KMS-11 (cell line): ENCODE measurements at regions not wholly inside any gene's neighbourhood (a gene's known extent, or its start where the extent isn't known, plus 50 kb on each side); places are given as distances from the start of the nearest gene placed in this dataset.

Experiments used
- H2AFZ ChIP-seq: fragments of 200-600 bp; sonication (generic); 2 replicates; pipeline ENCODE4 v1.6.1; 2016; ENCODE audit warnings: antibody characterized with exemption, mixed run types, low read depth
- H3K27ac ChIP-seq: fragments of 200-600 bp; sonication (generic); 2 replicates; pipeline ENCODE4 v1.6.1; 2016; ENCODE audit warnings: mild to moderate bottlenecking, mixed run types
- H3K27me3 ChIP-seq: fragments of 200-600 bp; sonication (generic); 2 replicates; pipeline ENCODE4 v1.6.1; 2017; ENCODE audit warnings: mild to moderate bottlenecking, low read depth, mixed run types, moderate library complexity; ENCODE audit not compliant: insufficient read depth
- H3K36me3 ChIP-seq: fragments of 200-600 bp; sonication (generic); 2 replicates; pipeline ENCODE4 v1.6.1; 2017; ENCODE audit warnings: mild to moderate bottlenecking, mixed run types; ENCODE audit not compliant: insufficient read depth
- H3K4me1 ChIP-seq: fragments of 200-600 bp; sonication (generic); 2 replicates; pipeline ENCODE4 v1.6.1; 2016; ENCODE audit warnings: mild to moderate bottlenecking, low read depth, mixed run types; ENCODE audit not compliant: poor library complexity, severe bottlenecking
- H3K4me2 ChIP-seq: fragments of 200-600 bp; sonication (generic); 2 replicates; pipeline ENCODE4 v1.7.0; 2016; ENCODE audit warnings: mild to moderate bottlenecking, mixed run types
- H3K4me3 ChIP-seq: fragments of 200-600 bp; sonication (generic); IDR thresholded peaks from 2 replicates; pipeline ENCODE4 v1.6.1; 2017; ENCODE audit warnings: low read depth, low read length, mixed read lengths; ENCODE audit not compliant: insufficient read depth
- H3K79me2 ChIP-seq: fragments of 200-600 bp; sonication (generic); 2 replicates; pipeline ENCODE4 v1.6.1; 2016; ENCODE audit warnings: low read depth, mixed run types; ENCODE audit not compliant: insufficient read depth
- H3K9ac ChIP-seq: fragments of 200-600 bp; sonication (generic); 2 replicates; pipeline ENCODE4 v1.6.1; 2016; ENCODE audit warnings: mild to moderate bottlenecking, mixed run types
- H4K20me1 ChIP-seq: fragments of 200-600 bp; sonication (generic); 2 replicates; pipeline ENCODE4 v1.6.1; 2016; ENCODE audit warnings: mild to moderate bottlenecking, mixed run types; ENCODE audit not compliant: insufficient read depth
- CTCF ChIP-seq: fragments of 200-600 bp; sonication (generic); conservative IDR thresholded peaks from 2 replicates; pipeline ENCODE4 v1.6.1; 2017; ENCODE audit warnings: low read depth, mild to moderate bottlenecking, antibody characterized with exemption, low read length, moderate library complexity, mixed read lengths

- H3K4me2 ChIP-seq, result no peak overlapping the region
- no peaks in the 10 kb centered on the region for H3K27me3 ChIP-seq
- H3K4me3 ChIP-seq, result no peak overlapping the region
- TF ChIP-seq CTCF, result no peak; the same call in 1 of the 2 replicates
- no peaks in the 10 kb centered on the region for H3K79me2 ChIP-seq
- H3K27ac ChIP-seq, result no peak overlapping the region
- no peak overlapping the region for H3K9ac ChIP-seq
- no peaks in the 10 kb centered on the region for H3K36me3 ChIP-seq
- no peaks in the 10 kb centered on the region for H4K20me1 ChIP-seq
- no peak overlapping the region for H2AFZ ChIP-seq
- H3K4me1 ChIP-seq, result no peaks in the 10 kb centered on the region
Measured at GRCh38 chr12:92650228-92650822, 52.5 kb upstream of the PLEKHG7 start.

- peak; percentile 70 for TF ChIP-seq CTCF
- H3K4me2 ChIP-seq, result no peak overlapping the region
- H3K4me3 ChIP-seq, result no peak overlapping the region
- H3K4me1 ChIP-seq, result no peaks in the 10 kb centered on the region
- no peak overlapping the region for H2AFZ ChIP-seq
- no peak overlapping the region for H3K27ac ChIP-seq
- H4K20me1 ChIP-seq, result no peaks in the 10 kb centered on the region
- no peak overlapping the region for H3K9ac ChIP-seq
- no peaks in the 10 kb centered on the region for H3K27me3 ChIP-seq
- no peaks in the 10 kb centered on the region for H3K79me2 ChIP-seq
- H3K36me3 ChIP-seq, result no peaks in the 10 kb centered on the region
Measured at GRCh38 chr12:92649511-92650227, 53.1 kb upstream of the PLEKHG7 start.

- H3K27me3 ChIP-seq, result no peaks in the 10 kb centered on the region
- no peaks in the 10 kb centered on the region for H3K79me2 ChIP-seq
- H2AFZ ChIP-seq, result no peak overlapping the region
- H4K20me1 ChIP-seq, result no peaks in the 10 kb centered on the region
- no peak overlapping the region for H3K27ac ChIP-seq
- no peak for TF ChIP-seq CTCF
- no peak overlapping the region for H3K4me3 ChIP-seq
- no peaks in the 10 kb centered on the region for H3K36me3 ChIP-seq
- no peak overlapping the region for H3K4me2 ChIP-seq
- no peaks in the 10 kb centered on the region for H3K4me1 ChIP-seq
- H3K9ac ChIP-seq, result no peak overlapping the region
Measured at GRCh38 chr12:92648242-92649031, 54.4 kb upstream of the PLEKHG7 start.

- Histone ChIP-seq H3K27ac (no peak overlapping the region), H3K9ac (no peak overlapping the region), H2AFZ (no peak overlapping the region), H3K4me3 (no peak overlapping the region), H3K79me2 (no peaks in the 10 kb centered on the region), H4K20me1 (no peaks in the 10 kb centered on the region), H3K4me1 (no peaks in the 10 kb centered on the region), H3K36me3 (no peaks in the 10 kb centered on the region), H3K27me3 (no peaks in the 10 kb centered on the region), H3K4me2 (no peak overlapping the region)
- TF ChIP-seq CTCF, result no peak
Measured at GRCh38 chr12:92641291-92641690, 61.5 kb upstream of the PLEKHG7 start.
